HEK293 (cell line): ENCODE measurements at regions not wholly inside any gene's neighbourhood (a gene's known extent, or its start where the extent isn't known, plus 50 kb on each side); places are given as distances from the start of the nearest gene placed in this dataset.

Experiments
- AEBP2 ChIP-seq: fragments of 450-650 bp; formaldehyde crosslinking; IDR thresholded peaks from 2 replicates; pipeline ENCODE4 v1.5.1; 2016; ENCODE audit warnings: missing biosample characterization, missing genetic modification characterization, borderline replicate concordance
- CTCF ChIP-seq: fragments of 450-650 bp; formaldehyde crosslinking; IDR thresholded peaks from 2 replicates; pipeline ENCODE4 v1.5.1; 2016; ENCODE audit warnings: missing biosample characterization, missing genetic modification characterization
- REST ChIP-seq: fragments of 450-650 bp; formaldehyde crosslinking; IDR thresholded peaks from 2 replicates; pipeline ENCODE4 v1.5.1; 2016; ENCODE audit warnings: missing biosample characterization, missing genetic modification characterization
- SP3 ChIP-seq: fragments of 450-650 bp; formaldehyde crosslinking; IDR thresholded peaks from 2 replicates; pipeline ENCODE4 v1.5.1; 2016; ENCODE audit warnings: missing biosample characterization, missing genetic modification characterization
- WT1 ChIP-seq: fragments of 450-650 bp; formaldehyde crosslinking; IDR thresholded peaks from 2 replicates; pipeline ENCODE4 v1.5.1; 2016; ENCODE audit warnings: missing biosample characterization, missing genetic modification characterization
- ZBTB17 ChIP-seq: fragments of 450-650 bp; formaldehyde crosslinking; IDR thresholded peaks from 2 replicates; pipeline ENCODE4 v1.5.1; 2016; ENCODE audit warnings: missing biosample characterization, missing genetic modification characterization
- ZNF133 ChIP-seq: fragments of 450-650 bp; formaldehyde crosslinking; IDR thresholded peaks from 2 replicates; pipeline ENCODE4 v1.5.1; 2016; ENCODE audit warnings: missing biosample characterization, missing genetic modification characterization
- ZNF157 ChIP-seq: fragments of 450-650 bp; formaldehyde crosslinking; IDR thresholded peaks from 2 replicates; pipeline ENCODE4 v1.5.1; 2016; ENCODE audit warnings: missing biosample characterization, missing genetic modification characterization
- ZNF580 ChIP-seq: fragments of 450-650 bp; formaldehyde crosslinking; IDR thresholded peaks from 2 replicates; pipeline ENCODE4 v1.5.1; 2016; ENCODE audit warnings: missing biosample characterization, missing genetic modification characterization
- ZNF629 ChIP-seq: fragments of 450-650 bp; formaldehyde crosslinking; IDR thresholded peaks from 2 replicates; pipeline ENCODE4 v1.5.1; 2017; ENCODE audit warnings: missing biosample characterization, missing genetic modification characterization
- ZNF776 ChIP-seq: fragments of 450-650 bp; formaldehyde crosslinking; IDR thresholded peaks from 2 replicates; pipeline ENCODE4 v1.5.0; 2017; ENCODE audit warnings: missing biosample characterization, missing genetic modification characterization, borderline replicate concordance

GRCh38 chr1:239765163-239765562 lies 326.5 kb upstream of the FMN2 start:
- TF ChIP-seq CTCF (tag by site-specific recombination) = no peak
- no peak for TF ChIP-seq REST (tag by site-specific recombination)
- TF ChIP-seq WT1 (tag by site-specific recombination) = no peak
- TF ChIP-seq SP3 (tag by site-specific recombination) = no peak
- TF ChIP-seq ZNF776 (tag by site-specific recombination) = no peak
- no peak for TF ChIP-seq ZNF157 (tag by site-specific recombination)
- TF ChIP-seq AEBP2 (tag by site-specific recombination) = no peak
- no peak for TF ChIP-seq ZNF629
- no peak for TF ChIP-seq ZNF133 (tag by site-specific recombination)
- TF ChIP-seq ZBTB17 (tag by site-specific recombination) = no peak
- no peak for TF ChIP-seq ZNF580
